Eye (tissue), 1 donor: ENCODE measurements at regions not wholly inside any gene's neighbourhood (a gene's known extent, or its start where the extent isn't known, plus 50 kb on each side); places are given as distances from the start of the nearest gene placed in this dataset.
"Not testable (repeated sequence)": the region's sequence is repeated elsewhere in the genome, so short reads cannot be mapped to it uniquely, and the experiment has no call there.

Experiments
- DNase-seq: peaks from one replicate; pipeline ENCODE4 v3.0.0-alpha.2; 2015

DNA sequence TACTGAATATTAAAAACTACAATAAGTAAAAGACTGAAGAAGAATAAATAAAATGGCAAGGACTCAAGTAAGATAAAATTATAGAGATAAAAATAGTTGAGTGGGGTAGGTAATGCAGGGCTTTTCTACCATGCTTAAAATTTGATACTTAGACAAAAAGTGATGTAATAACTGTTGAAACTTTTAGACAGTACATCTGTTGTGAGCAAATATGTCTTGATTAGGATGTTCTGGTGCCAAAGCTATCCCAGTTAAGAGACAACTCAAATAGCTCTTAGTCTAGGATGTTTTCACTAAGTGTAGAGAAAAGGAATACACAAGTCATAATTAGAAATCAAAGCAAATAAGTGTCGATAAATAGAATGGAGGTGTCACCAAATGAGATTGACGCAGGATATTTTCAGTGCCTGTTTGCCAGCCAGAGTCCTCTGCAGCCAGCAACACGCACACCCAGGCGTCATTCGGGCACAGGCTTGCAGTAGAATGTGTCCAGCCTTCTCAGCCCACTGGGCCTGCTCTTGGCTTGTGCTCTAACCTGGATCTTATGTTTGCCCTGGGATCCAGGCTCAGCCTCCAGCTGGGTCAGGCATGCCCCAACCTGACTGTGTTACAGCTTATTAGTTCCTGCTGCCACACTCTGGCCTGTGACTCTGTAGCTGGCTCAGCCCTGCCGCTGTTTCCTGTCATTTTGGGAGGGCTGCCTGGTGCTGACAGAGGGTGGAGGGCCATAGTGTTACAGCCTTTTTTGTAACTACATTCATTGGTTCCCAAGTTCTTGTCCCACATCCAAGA is 766.2 kb downstream of the PCDH17 start:
- DNase-seq: no peak

DNA sequence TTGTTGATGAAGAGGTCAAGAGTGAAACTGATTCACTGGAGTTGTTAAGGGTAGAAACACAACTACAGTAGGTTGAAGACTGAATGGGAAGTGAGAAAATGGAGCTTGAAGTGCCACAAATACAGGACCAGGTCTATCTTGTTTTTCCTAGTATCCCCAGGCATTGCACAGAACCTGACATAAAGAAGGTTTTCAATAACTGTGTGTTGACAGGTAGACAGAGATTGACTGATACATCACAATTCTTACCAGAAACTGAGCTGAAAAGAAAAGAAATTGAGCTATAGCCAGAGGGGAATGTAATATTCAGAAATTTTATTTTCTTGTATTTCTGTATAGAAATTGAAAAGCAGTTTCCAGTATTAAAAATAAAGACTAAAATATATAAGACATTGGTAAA is 767.7 kb downstream of the PCDH17 start:
- DNase-seq: no peak

DNA sequence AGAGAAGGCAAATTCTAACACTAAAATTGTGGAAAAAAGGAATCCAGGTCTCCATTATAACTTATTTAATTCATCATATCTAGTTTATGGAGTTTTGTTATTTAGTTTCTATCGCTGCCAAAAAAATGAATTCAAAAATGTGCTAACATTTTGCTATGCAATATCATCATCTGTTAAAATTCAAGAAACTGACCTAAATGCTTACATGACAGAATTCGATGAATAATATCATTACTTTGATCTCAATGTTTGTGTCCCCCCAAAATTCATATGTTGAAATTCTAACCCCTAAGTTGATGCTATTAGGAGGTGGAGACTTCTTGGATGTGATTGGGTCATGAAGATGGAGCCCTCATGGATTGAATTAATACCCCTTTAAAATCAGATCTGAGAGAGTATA is 775.0 kb downstream of the PCDH17 start:
- DNase-seq: no peak

DNA sequence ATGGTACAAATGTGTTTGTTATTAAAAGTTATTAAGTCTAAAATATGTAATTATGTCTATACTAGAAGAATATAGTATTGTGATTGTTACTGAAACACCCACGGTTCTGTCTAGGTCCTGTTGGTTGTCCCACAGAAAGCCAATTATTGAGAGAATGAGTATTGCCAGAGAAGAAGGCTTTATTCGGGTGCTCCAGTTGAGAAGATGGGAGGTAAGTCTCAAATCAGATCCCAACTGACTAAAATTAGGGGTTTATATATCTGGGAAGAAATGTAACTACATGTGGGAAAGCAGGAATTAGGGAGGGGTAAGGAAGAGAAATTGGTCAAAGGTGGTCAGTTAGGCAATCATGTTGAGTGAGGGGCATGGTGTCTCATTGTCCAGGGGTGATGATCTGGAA is 798.4 kb downstream of the PCDH17 start:
- no peak for DNase-seq

DNA sequence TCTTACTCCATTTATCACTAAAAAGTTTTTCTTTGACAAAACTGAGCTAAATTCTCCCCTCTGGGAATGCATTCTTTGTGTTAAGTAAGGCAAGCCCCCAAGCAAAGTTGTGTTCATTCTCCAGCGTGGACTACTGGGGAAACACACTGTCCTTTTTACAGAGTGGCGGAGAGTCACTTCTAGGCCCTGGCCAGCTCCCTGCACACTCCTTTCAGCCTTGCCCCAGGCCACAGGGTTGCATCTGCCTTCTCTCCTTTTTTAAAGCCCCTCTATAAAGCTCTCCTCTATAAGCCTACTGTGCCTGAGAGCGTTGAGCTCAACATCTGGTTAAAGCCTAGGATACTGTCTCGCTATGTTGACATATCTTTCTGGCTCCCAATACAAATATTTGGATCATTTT is 803.4 kb downstream of the PCDH17 start:
- DNase-seq: no peak

DNA sequence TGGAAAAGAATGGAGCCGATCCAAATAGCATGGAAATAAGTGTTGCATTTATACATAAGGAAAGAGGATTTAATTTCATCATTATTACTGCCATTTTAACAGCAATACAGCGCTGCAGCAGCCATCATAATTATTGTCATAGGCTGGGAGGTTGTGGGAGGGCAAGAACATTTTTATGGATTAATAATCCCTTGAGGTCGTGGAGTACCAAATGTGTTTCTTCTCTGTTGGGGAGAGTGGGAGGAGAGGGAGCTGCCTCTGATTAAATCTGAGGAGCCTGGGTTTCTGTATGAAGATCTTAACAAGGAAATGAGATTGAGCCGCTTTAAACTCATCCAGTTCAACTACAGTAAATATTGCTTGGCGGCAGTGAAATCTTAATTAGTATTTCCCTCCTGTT is 805.9 kb downstream of the PCDH17 start:
- no peak for DNase-seq

DNA sequence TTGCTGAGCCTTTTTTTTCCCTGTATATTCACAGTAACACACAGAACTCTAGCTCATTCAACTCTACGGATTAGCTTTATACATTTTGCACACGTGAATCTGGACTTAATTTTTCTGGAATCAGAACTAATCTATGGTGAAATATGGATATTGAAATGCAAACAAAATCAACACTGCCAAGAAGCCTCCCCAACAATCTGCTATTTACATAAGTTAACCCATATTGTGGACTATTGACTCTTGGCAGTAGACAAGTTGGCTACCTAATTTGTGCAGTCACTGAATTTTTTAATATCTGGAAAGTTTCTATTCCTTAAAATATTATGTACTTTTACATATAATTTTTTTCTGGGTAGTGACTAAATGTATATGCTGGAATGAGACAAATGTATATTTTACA is 815.4 kb downstream of the PCDH17 start:
- no peak for DNase-seq

DNA sequence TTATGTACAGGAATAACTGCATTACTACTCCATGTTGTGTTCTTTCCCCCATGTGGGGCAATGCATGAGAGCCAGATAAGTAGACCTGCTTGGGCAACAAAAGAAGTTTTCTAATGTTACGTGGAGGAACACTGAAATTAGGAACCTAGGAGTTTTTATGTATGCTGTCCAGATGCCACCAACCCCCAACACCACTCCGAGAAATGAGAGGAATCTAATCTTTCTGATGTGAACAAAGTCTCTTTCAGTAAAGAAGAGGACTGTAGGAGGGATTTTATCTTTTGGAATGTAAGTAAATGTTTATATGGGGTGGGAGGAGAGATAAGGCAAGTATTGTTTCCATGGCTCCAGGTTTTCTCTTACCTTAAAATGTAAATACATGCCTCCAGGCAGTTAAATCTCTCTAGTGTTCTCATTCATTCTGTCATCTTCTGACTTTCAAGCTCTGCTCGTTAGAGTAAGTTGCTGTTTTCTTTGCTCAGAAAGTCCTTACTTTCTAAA is 820.6 kb downstream of the PCDH17 start:
- no peak for DNase-seq

DNA sequence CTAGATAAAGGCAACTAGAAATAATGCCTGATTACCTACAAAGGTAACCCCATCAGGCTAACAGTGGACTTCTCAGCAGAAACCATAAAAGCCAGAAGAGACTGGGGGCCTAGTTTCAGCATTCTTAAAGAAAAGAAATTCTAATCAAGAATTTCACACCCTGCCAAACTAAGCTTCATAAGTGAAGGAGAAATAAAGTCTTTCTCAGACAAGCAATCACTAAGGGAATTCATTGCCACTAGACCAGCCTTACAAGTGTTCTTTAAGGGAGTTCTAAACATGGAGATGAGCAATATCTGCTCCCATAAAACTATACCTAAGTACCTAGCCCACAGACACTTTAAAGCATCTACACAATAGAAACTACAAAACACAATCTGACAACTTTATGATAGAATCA is 823.5 kb downstream of the PCDH17 start:
- no peak for DNase-seq

DNA sequence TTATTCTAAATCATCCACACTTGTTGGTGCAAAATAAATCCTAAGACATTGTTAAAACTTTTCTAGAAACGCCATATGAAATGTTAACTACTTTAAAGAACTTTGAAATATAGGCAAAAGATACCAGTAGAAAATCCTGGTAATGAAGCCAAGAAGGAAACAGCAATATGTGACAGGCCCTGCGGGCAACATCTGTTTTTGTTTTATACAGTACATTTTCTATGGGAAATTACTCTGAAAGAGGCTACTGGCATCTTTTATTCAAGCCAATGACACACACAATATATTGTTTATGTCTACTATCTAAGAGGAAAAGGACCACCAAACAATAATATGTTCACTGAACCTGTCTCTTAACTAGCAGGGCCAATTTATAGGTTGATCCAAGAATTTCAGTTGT is 829.7 kb downstream of the PCDH17 start:
- peak; percentile 36 for DNase-seq

DNA sequence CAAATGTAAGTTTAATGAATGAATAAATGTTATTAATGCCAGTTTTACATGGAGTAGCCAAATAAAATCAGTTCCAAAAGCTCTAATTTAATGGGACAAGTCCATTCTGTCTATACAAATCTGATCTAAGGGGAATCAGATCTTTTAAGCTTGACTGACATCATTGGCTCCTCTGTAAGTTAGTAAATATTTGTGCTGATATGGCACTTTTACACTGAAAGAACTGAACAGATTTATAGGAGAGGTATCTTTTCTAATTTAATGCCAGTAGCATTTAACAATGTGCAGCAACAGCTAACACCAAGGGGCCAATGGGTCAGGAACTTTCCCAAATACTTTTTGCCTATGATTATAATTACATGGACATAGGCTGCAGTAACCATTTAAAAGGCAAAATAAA is 832.3 kb downstream of the PCDH17 start:
- no peak for DNase-seq

DNA sequence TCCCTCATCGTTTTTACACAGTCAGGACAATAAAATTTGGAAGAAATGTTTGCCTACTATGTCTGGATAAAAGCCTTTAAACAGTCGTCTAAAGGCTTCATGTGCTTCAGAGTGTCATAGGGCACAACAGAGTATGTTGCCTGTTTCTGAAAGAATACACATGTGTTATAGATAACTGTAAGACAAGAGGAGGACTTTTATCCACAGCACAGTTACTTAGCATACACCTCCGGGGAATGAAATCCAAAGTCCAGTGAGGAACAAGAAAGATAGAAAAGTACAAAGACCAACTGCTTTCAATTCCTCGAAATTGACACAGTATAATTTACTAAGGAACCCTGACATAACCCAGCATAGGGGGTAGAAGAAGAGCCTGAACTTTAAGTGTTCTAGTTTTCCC is 835.6 kb downstream of the PCDH17 start:
- DNase-seq: no peak

DNA sequence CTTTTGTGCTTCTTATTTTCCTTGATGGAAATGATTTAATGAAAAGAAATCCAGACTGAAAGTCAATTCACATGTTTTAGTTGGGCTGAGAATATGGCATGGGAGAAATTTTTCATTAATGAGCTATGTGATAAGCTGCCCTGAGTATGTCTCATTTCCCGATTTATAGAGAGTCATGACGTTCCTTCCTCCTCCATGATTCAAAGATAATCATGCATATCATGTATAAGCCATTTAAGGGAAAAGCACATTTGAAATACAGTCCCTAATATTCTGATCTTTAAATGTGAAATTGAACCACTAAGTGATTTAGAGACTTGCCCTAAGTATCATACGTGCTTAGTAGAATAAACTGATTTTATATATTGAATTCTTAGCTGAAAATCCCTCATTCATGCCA is 840.9 kb downstream of the PCDH17 start:
- DNase-seq: no peak

DNA sequence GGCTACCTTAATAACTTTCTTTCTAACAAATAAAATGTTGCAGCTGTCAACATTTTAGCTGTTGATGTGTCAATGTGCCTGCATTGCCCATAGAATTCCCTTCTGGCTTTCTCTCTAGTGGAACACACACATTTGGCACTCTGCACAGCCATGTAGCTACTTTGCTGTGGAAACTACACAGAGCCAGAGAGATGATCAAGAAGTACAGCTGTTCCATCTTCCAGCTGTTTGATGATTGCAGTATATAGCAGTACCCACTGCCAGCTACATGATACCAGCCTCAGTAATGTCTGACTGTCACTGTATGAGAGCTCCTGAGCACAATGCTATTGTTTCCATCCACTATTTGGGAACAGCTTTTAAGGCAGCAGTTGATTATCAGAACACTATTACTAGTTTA is 843.0 kb downstream of the PCDH17 start:
- DNase-seq: no peak

DNA sequence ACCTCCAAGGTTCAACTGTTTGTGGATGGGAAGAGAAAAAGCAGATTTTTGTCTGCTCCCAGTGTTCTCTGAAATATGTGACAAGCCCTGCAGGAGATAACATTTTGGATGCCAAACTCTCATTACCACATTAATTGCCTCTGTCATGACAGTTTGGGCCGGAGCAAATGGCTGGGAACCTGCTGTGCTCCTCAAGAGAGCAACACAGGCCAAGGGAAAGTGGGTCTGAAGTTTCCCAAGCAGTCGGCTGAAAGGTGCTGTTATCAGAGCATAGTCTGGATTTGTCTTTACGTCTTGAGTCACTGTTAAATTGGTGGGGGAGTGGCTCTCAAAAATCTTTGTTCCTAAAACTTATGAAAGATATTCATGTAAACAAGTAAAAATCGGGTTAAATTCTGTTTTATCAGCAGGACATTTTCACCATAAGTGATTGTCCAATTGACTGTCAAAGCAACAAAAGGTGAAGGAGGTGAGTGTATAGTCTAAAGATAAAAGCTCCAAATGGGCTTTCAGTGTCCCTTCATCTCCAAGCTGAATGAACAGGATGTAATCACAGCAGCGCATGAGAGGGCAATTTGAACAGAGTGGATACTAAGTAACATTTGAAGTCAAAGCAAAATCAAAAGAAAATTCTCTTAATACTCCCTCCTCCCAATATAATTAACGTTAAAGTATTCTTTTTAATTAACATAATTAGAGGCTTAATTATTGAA is 844.8 kb downstream of the PCDH17 start:
- DNase-seq: peak; percentile 59

DNA sequence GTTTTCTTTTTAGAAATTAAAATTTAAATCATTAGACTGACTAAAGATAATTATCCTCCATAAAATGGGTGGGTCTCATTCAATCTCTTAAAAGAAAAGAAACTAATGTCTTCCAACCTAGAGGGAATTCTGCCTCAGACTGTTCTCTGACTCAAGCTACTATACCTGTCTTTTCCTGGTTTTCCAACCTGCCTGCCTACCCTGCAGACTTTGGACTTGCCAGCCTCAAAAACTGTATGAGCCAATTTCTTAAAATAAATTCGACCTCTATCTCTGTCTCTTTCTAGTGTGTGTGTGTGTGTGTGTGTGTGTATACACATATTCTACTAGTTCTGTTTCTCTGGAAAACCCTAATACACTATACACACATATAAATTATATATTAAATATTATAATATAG is 847.3 kb downstream of the PCDH17 start:
- no peak for DNase-seq

DNA sequence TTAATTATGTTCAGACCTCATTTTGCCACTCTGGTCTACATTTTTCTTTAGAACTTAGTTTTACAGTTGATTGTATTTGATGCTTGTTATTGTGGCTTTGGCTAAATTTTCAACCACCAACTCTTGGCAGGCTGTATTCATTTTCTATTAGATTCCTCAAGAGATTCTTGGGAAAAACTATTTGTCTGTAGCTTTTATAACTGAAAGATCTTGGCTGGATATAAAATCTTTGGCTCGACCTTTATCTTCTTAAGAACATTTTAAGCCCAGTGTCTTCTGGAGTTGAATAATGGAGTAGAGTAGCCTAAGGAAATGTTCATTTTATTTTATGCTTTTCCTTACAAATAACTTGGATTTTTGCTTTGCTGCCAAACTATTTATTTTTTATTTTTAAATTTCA is 848.5 kb downstream of the PCDH17 start:
- DNase-seq: peak; percentile 32

DNA sequence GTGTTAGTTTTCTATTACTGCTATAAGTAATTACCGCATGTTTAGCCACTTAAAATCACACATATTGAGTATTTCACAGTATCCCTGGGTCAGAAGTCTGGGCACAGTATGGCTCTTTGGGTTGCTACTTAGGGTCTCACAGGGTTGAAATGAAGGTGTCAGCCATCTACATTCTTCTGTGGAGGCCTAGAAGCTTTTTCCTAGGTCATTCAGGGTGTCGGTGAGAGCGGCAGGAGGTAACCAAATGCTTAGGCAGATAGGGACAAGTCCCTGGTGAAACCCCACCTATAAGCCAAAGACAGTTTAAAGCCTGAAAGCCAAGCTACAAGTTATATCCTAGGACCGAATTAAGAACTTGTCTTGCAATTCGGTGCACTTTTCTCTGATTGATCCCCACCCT is 856.7 kb downstream of the PCDH17 start:
- no peak for DNase-seq

DNA sequence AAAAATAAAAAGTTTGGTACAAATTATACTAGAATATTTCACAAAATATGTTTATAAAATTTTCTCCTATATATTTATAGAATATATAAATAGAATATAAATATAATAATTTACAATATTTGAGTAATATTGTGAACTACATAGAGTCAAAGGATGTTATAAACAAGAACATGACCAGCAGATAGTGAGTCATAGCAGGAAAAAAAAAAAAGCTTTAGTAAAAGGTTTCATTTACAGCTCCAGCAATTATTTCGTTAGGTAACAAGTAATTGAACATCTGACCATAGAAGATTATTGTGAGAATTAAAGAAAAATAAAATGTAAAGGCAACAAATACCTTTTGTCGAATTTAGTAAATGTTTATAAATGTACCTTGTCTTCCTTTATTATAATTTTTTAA is 864.1 kb downstream of the PCDH17 start:
- DNase-seq: no peak

DNA sequence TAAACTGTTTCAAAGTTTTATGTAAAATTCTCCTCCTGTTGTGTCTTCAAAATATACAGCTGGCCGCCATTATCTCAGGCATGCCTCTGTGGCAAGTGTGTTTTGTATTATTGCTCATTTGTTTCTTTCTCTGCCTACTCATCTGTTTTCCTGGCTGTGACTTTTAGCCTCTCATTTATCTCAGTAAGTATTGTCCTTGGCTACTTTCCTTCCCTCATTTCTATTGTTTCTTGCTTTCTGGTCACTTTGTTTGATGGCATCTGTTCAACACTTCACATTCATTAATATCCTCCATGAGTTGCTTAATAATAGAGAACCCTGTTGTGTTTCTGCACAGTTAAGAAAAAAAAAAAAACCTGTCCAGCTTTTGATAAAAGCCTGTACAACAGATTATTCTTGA is 869.4 kb downstream of the PCDH17 start:
- DNase-seq: peak; percentile 58

DNA sequence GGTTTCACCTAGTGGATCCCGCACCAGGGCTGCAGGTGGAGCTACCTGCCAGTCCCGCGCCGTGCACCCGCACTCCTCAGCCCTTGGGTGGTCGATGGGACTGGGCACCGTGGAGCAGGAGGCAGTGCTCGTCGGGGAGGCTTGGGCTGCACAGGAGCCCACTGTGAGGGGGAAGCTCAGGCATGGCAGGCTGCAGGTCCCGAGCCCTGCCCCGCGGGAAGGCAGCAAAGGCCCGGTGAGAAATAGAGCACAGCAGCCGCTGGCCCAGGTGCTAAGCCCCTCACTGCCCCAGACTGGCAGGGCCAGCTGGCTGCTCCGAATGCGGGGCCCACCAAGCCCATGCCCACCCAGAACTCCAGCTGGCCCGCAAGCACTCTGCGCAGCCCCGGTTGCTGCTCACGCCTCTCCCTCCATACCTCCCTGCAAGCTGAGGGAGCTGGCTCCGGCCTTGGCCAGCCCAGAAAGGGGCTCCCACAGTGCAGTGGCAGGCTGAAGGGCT is 872.7 kb downstream of the PCDH17 start:
- DNase-seq: not testable (repeated sequence)

DNA sequence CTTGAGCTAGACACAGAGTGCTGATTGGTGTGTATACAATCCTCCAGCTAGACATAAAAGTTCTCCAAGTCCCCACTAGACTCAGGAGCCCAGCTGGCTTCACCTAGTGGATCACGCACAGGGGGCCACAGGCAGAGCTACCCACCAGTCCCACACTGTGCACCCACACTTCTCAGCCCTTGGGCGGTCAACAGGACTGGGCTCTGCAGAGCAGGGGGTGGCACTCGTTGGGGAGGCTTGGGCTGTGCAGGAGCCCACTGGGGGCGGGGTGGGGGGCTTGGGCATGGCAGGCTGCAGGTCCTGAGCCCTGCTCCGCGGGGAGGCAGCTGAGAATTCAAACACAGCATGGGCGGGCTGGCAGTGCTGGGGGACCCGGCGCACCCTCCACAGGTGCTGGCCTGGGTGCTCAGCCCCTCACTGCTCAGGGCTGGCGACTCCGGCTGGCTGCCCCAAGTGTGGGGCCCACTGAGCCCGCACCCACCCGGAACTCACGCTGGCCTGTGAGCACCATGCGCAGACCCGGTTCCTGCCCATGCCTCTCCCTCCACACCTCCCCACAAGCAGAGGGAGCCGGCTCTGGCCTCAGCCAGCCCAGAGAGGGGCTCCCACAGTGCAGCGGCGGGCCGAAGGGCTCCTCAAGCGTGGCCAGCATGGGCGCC is 873.8 kb downstream of the PCDH17 start:
- not testable (repeated sequence) for DNase-seq

DNA sequence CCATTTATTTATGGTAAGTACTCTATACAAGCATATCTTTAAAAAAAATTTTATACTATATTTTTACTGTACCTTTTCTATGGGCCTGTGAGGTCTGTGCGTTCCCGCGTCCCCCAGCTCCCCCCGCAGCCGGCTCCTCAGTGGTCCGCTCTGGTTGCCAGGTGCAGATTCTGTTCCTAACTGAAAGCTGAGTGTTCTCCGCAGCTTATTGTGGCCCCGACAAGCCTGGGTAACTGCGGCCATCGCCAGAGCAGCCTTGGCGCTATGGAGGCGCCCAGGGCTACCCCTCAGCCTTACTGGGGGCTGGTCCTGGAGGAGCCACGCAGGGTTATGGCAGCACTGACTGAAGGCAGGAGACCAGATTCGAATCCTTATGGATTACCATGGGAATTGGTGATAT is 896.8 kb downstream of the PCDH17 start:
- no peak for DNase-seq

DNA sequence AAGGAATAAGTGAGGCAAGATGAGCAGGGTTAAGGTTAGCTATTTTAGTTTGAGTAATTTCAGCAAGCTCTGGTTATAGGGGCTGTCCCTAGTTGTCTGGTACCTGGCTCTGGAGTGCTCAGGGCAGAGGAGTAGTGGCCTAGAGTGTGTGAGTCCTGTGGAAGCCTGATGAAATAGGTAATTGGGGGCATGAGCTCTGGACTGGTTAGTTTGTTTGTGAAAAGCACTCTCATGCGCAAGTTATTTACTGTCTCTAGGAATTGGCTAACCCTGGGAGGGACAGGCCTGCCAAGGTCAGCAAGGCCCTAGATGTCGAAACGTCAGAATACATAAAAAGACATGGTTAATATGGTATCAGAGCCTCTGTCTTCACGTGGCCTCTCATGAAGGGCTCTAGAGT is 900.1 kb downstream of the PCDH17 start:
- no peak for DNase-seq
